Hematopoietic multipotent progenitor cell (in vitro differentiated cells): ENCODE measurements at regions not wholly inside any gene's neighbourhood (a gene's known extent, or its start where the extent isn't known, plus 50 kb on each side); places are given as distances from the start of the nearest gene placed in this dataset.
A peak's percentile ranks its signal among the peaks of the same experiment; 100 is the strongest.

Experiments used
- DNase-seq, 3 donors: peaks; one replicate each; pipeline ENCODE4 v3.0.0-alpha.2; 2011 to 2015; ENCODE audit warnings: low read depth in 2 of 3, low spot score in 2 of 3

GRCh38 chr3:28645149-28645548, 296.5 kb upstream of the AZI2 start:
- no peak for DNase-seq

GRCh38 chr3:28646435-28646834, 297.8 kb upstream of the AZI2 start:
- no peak for DNase-seq

GRCh38 chr3:28649266-28649665, 300.6 kb upstream of the AZI2 start:
- DNase-seq, result no peak

GRCh38 chr3:28651159-28651558, 302.5 kb upstream of the AZI2 start:
- DNase-seq, result no peak

GRCh38 chr3:28664123-28664522, 315.5 kb upstream of the AZI2 start:
- DNase-seq, result no peak

- DNase-seq, result peak; percentile 1 to 71 (median 29)
Measured at GRCh38 chr3:28667646-28668621, 319.3 kb upstream of the AZI2 start.

GRCh38 chr3:28669870-28670269, 321.2 kb upstream of the AZI2 start:
- DNase-seq, result no peak

- no peak for DNase-seq
Measured at GRCh38 chr3:28672406-28672805, 323.8 kb upstream of the AZI2 start.

GRCh38 chr3:28673446-28673845, 324.8 kb upstream of the AZI2 start:
- no peak for DNase-seq

GRCh38 chr3:28674212-28674611, 325.6 kb upstream of the AZI2 start:
- DNase-seq, result no peak

GRCh38 chr3:28677581-28677980, 329.0 kb upstream of the AZI2 start:
- DNase-seq, result no peak

GRCh38 chr3:28678086-28678485, 329.5 kb upstream of the AZI2 start:
- no peak for DNase-seq

- no peak for DNase-seq
Measured at GRCh38 chr3:28680050-28680449, 331.4 kb upstream of the AZI2 start.

- DNase-seq, result no peak
Measured at GRCh38 chr3:28682121-28682520, 333.5 kb upstream of the AZI2 start.

- no peak for DNase-seq
Measured at GRCh38 chr3:28690176-28690575, 341.6 kb upstream of the AZI2 start.

- DNase-seq, result no peak
Measured at GRCh38 chr3:28698706-28699105, 350.1 kb upstream of the AZI2 start.

- no peak for DNase-seq
Measured at GRCh38 chr3:28699283-28699682, 350.7 kb upstream of the AZI2 start.

- DNase-seq, result no peak
Measured at GRCh38 chr3:28700728-28701127, 352.1 kb upstream of the AZI2 start.

- no peak for DNase-seq
Measured at GRCh38 chr3:28703843-28704242, 355.2 kb upstream of the AZI2 start.

- no peak for DNase-seq
Measured at GRCh38 chr3:28711293-28711692, 362.7 kb upstream of the AZI2 start.

GRCh38 chr3:28716939-28717338, 368.3 kb upstream of the AZI2 start:
- no peak for DNase-seq

- no peak for DNase-seq
Measured at GRCh38 chr3:28718074-28718849, 369.6 kb upstream of the AZI2 start.
